ENCODE measurements at regions not wholly inside any gene's neighbourhood (a gene's known extent, or its start where the extent isn't known, plus 50 kb on each side); places are given as distances from the start of the nearest gene placed in this dataset.

GRCh38 chr2:219844401-219845091, 217.1 kb downstream of the SLC4A3 start:
- Histone ChIP-seq H3K4me3 (ENCODE audit: low read length) (no peak overlapping the region), H2AFZ (ENCODE audit: low read depth, low read length) (no peak overlapping the region), H3K27ac (ENCODE audit: low read length) (no peak overlapping the region), H3K79me2 (replicated peaks; ENCODE audit: insufficient read depth, low read length) (no peaks in the 10 kb centered on the region), H3K27me3 (ENCODE audit: insufficient read depth, low read depth, low read length) (no peaks in the 10 kb centered on the region), H3F3A (ENCODE audit: insufficient read depth, low read length, poor library complexity, severe bottlenecking) (no peaks in the 10 kb centered on the region), H3K9me2 (ENCODE audit: insufficient read depth, low read length) (no peaks in the 10 kb centered on the region), H3K4me2 (ENCODE audit: low read length) (no peak overlapping the region), H3K9me3 (ENCODE audit: low read length) (no peaks in the 10 kb centered on the region), H3K36me3 (ENCODE audit: insufficient read depth, low read length) (no peaks in the 10 kb centered on the region), H3K9ac (ENCODE audit: low read length) (no peak overlapping the region), H4K20me1 (ENCODE audit: insufficient read depth) (no peaks in the 10 kb centered on the region)
- TF ChIP-seq EP300 (conservative IDR thresholded peaks at IDR 0.05; ENCODE audit: poor library complexity, severe bottlenecking) = peak; percentile 40
- TF ChIP-seq CTCF (IDR thresholded peaks at IDR 0.05; ENCODE audit: poor library complexity, severe bottlenecking) = no peak

- Histone ChIP-seq H3K4me3 (ENCODE audit: low read length) (no peak overlapping the region), H3F3A (ENCODE audit: insufficient read depth, low read length, poor library complexity, severe bottlenecking) (no peaks in the 10 kb centered on the region), H4K20me1 (ENCODE audit: insufficient read depth) (no peaks in the 10 kb centered on the region), H3K36me3 (ENCODE audit: insufficient read depth, low read length) (no peaks in the 10 kb centered on the region), H3K9me2 (ENCODE audit: insufficient read depth, low read length) (no peaks in the 10 kb centered on the region), H3K9me3 (ENCODE audit: low read length) (no peaks in the 10 kb centered on the region), H3K4me2 (ENCODE audit: low read length) (no peak overlapping the region), H3K9ac (ENCODE audit: low read length) (no peak overlapping the region), H3K79me2 (replicated peaks; ENCODE audit: insufficient read depth, low read length) (no peaks in the 10 kb centered on the region), H3K27me3 (ENCODE audit: insufficient read depth, low read depth, low read length) (no peaks in the 10 kb centered on the region), H2AFZ (ENCODE audit: low read depth, low read length) (no peak overlapping the region), H3K27ac (ENCODE audit: low read length) (no peak overlapping the region)
- TF ChIP-seq REST (IDR thresholded peaks at IDR 0.05; ENCODE audit: borderline replicate concordance) = peak; percentile 86
- TF ChIP-seq MXI1 (conservative IDR thresholded peaks at IDR 0.05; ENCODE audit: poor library complexity, severe bottlenecking) = no peak
- no peak for TF ChIP-seq POLR2AphosphoS5 (IDR thresholded peaks at IDR 0.05)
These were observed 221.5 kb downstream of the SLC4A3 start for GRCh38 chr2:219848882-219849281.

- TF ChIP-seq RAD21 (conservative IDR thresholded peaks at IDR 0.05) = no peak
- no peak for TF ChIP-seq TAF1 (IDR thresholded peaks at IDR 0.05; ENCODE audit: low read depth)
- no peak for TF ChIP-seq EP300 (conservative IDR thresholded peaks at IDR 0.05; ENCODE audit: poor library complexity, severe bottlenecking)
- no peak for TF ChIP-seq MXI1 (conservative IDR thresholded peaks at IDR 0.05; ENCODE audit: poor library complexity, severe bottlenecking)
- TF ChIP-seq EZH2 (IDR thresholded peaks at IDR 0.05; ENCODE audit: borderline replicate concordance, insufficient read depth, low read length, poor library complexity, severe bottlenecking) = no peak
- no peak for TF ChIP-seq CTCF (IDR thresholded peaks at IDR 0.05; ENCODE audit: poor library complexity, severe bottlenecking)
- no peak for TF ChIP-seq POLR2AphosphoS5 (IDR thresholded peaks at IDR 0.05)
- TF ChIP-seq SMC3 (conservative IDR thresholded peaks at IDR 0.05; ENCODE audit: poor library complexity) = no peak
- no peak for TF ChIP-seq REST (IDR thresholded peaks at IDR 0.05; ENCODE audit: borderline replicate concordance)
- no peaks in the 10 kb centered on the region for H3K27me3 ChIP-seq (ENCODE audit: insufficient read depth, low read depth, low read length)
- H3K9ac ChIP-seq (ENCODE audit: low read length) = no peak overlapping the region
- H4K20me1 ChIP-seq (ENCODE audit: insufficient read depth) = no peaks in the 10 kb centered on the region
- no peak overlapping the region for H3K4me2 ChIP-seq (ENCODE audit: low read length)
- H3K4me3 ChIP-seq (ENCODE audit: low read length) = no peak overlapping the region
- no peaks in the 10 kb centered on the region for H3K79me2 ChIP-seq (replicated peaks; ENCODE audit: insufficient read depth, low read length)
- no peak overlapping the region for H3K27ac ChIP-seq (ENCODE audit: low read length)
- H3F3A ChIP-seq (ENCODE audit: insufficient read depth, low read length, poor library complexity, severe bottlenecking) = no peaks in the 10 kb centered on the region
- no peaks in the 10 kb centered on the region for H3K9me2 ChIP-seq (ENCODE audit: insufficient read depth, low read length)
- H3K9me3 ChIP-seq (ENCODE audit: low read length) = no peaks in the 10 kb centered on the region
- no peaks in the 10 kb centered on the region for H3K36me3 ChIP-seq (ENCODE audit: insufficient read depth, low read length)
- no peak overlapping the region for H2AFZ ChIP-seq (ENCODE audit: low read depth, low read length)
These were observed 223.7 kb downstream of the SLC4A3 start for GRCh38 chr2:219851169-219851568.
